H1 (cell line): ENCODE measurements at regions not wholly inside any gene's neighbourhood (a gene's known extent, or its start where the extent isn't known, plus 50 kb on each side); places are given as distances from the start of the nearest gene placed in this dataset.

Experiments used
- GTF2F1 ChIP-seq: IDR thresholded peaks from 2 replicates; pipeline ENCODE4 v1.6.1; 2012; ENCODE audit warnings: low read depth, low read length, improper control_type of control experiment, borderline replicate concordance
- RFX5 ChIP-seq: IDR thresholded peaks from 2 replicates; pipeline ENCODE4 v1.6.1; 2011; ENCODE audit warnings: low read depth, low read length, improper control_type of control experiment, borderline replicate concordance

DNA sequence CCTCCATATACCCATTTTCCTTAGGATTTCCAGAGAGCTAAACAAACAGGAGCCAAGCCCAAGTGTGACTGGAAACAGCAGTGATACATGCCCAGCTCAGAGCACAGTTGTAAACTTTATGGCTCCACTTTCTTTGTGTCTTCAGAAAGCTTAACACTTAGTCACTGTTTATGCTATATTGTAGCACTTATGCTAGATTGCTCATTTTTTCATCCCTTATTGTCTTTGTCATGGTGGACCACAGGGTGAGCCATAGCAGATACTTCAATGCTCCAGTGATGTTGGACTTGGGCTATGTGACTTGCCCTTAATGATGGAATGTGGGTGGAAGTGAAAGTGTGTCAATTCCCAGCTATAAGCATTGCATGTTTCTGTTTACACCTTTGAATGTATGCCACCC is 401.6 kb downstream of the METTL4 start:
- no peak for TF ChIP-seq GTF2F1
- no peak for TF ChIP-seq RFX5
